Nephron (organoid): ENCODE measurements at regions not wholly inside any gene's neighbourhood (a gene's known extent, or its start where the extent isn't known, plus 50 kb on each side); places are given as distances from the start of the nearest gene placed in this dataset.

ENCODE experiments used
- H3K27ac Mint-ChIP-seq, 3 experiments: 2 replicates each; pipeline ENCODE4 v1.8.0; 2020; ENCODE audit warnings: mixed read lengths in 3 of 3, mild to moderate bottlenecking in 2 of 3, moderate library complexity in 1 of 3
- H3K27me3 Mint-ChIP-seq: 2 replicates; pipeline ENCODE4 v1.8.0; 2021; ENCODE audit warnings: low read depth, mild to moderate bottlenecking, moderate library complexity, mixed read lengths
- H3K36me3 Mint-ChIP-seq: 2 replicates; pipeline ENCODE4 v1.8.0; 2020; ENCODE audit warnings: low read depth, mixed read lengths
- H3K4me1 Mint-ChIP-seq: 2 replicates; pipeline ENCODE4 v1.8.0; 2020; ENCODE audit warnings: mixed read lengths
- H3K4me3 Mint-ChIP-seq, 3 experiments: 2 replicates each; pipeline ENCODE4 v1.8.0; 2020; ENCODE audit warnings: mild to moderate bottlenecking in 3 of 3, mixed read lengths in 3 of 3, moderate library complexity in 2 of 3
- H3K9me3 Mint-ChIP-seq: 2 replicates; pipeline ENCODE4 v1.8.0; 2020; ENCODE audit warnings: mixed read lengths
- CTCF ChIP-seq, 3 experiments: fragments of 200-600 bp; sonication (generic); IDR thresholded peaks; one replicate each; pipeline ENCODE4 v1.5.0; 2021; ENCODE audit warnings: antibody characterized with exemption in 3 of 3; ENCODE audit not compliant: unreplicated experiment in 3 of 3

- TF ChIP-seq CTCF (IDR thresholded peaks at IDR 0.05; ENCODE audit: unreplicated experiment in 3 of 3), result no peak
- Mint-ChIP-seq H3K36me3 (no peaks in the 10 kb centered on the region), H3K4me3 (no peak overlapping the region), H3K27me3 (no peaks in the 10 kb centered on the region), H3K4me1 (peaks cover 32% of the 10 kb centered on the region), H3K9me3 (no peaks in the 10 kb centered on the region), H3K27ac (peak overlapping the region in 1 of 3 experiments; percentile 18)
Observed at GRCh38 chr1:78830321-78830720, 176.2 kb downstream of the ADGRL4 start.

DNA sequence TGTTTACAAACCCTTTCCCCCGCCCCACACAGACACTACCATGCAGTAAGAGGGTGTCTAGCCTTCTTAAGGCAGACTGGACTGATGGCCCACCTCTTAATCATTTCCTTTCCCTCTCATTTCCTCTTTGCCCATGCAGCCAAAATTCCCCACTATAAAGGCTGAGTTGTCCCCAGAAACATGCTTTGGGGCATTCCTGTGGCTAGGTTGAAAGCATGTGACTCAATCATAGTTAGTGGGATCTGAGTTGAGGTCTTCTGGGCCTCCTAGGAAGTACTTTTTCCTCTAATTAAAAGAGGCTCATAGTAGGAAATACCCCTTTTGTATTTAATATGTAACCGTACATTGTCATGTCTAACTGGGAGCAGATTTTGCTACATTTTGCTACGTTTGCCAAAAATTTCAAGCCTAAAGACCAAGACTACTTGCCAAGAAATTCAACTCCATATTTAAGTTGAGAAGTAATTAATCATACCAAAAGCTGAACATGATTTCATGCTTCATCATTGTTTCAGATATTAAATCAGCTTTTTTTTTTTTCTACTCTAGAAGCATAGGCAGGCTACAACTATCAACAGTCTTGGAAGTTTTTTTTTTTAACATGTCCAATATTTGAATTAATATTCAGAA, 174.7 kb downstream of the ADGRL4 start:
- H3K9me3 Mint-ChIP-seq, result no peaks in the 10 kb centered on the region
- H3K27ac Mint-ChIP-seq, result peak overlapping the region in 2 of 3 experiments; percentile 61 to 72
- no peak overlapping the region for H3K4me3 Mint-ChIP-seq
- no peaks in the 10 kb centered on the region for H3K36me3 Mint-ChIP-seq
- H3K27me3 Mint-ChIP-seq, result no peaks in the 10 kb centered on the region
- no peak for TF ChIP-seq CTCF (IDR thresholded peaks at IDR 0.05; ENCODE audit: unreplicated experiment in 3 of 3)
- H3K4me1 Mint-ChIP-seq, result peaks cover 32% of the 10 kb centered on the region

GRCh38 chr1:78833491-78833890, 173.0 kb downstream of the ADGRL4 start:
- peak overlapping the region; percentile 36 to 67 (median 51) for H3K27ac Mint-ChIP-seq
- H3K27me3 Mint-ChIP-seq, result no peaks in the 10 kb centered on the region
- no peaks in the 10 kb centered on the region for H3K36me3 Mint-ChIP-seq
- no peak overlapping the region for H3K4me3 Mint-ChIP-seq
- H3K4me1 Mint-ChIP-seq, result peaks cover 32% of the 10 kb centered on the region
- TF ChIP-seq CTCF (IDR thresholded peaks at IDR 0.05; ENCODE audit: unreplicated experiment in 3 of 3), result no peak
- no peaks in the 10 kb centered on the region for H3K9me3 Mint-ChIP-seq

- no peak overlapping the region for H3K27ac Mint-ChIP-seq
- H3K4me3 Mint-ChIP-seq, result no peak overlapping the region
- H3K9me3 Mint-ChIP-seq, result no peaks in the 10 kb centered on the region
- no peak for TF ChIP-seq CTCF (IDR thresholded peaks at IDR 0.05; ENCODE audit: unreplicated experiment in 3 of 3)
- no peaks in the 10 kb centered on the region for H3K27me3 Mint-ChIP-seq
- H3K36me3 Mint-ChIP-seq, result no peaks in the 10 kb centered on the region
- H3K4me1 Mint-ChIP-seq, result peaks cover 32% of the 10 kb centered on the region
Observed at GRCh38 chr1:78834201-78834741, 172.3 kb downstream of the ADGRL4 start.

- no peaks in the 10 kb centered on the region for H3K27me3 Mint-ChIP-seq
- TF ChIP-seq CTCF (IDR thresholded peaks at IDR 0.05; ENCODE audit: unreplicated experiment in 3 of 3), result no peak
- H3K9me3 Mint-ChIP-seq, result no peaks in the 10 kb centered on the region
- H3K36me3 Mint-ChIP-seq, result no peaks in the 10 kb centered on the region
- no peak overlapping the region for H3K27ac Mint-ChIP-seq
- H3K4me3 Mint-ChIP-seq, result no peak overlapping the region
- peaks cover 43% of the 10 kb centered on the region for H3K4me1 Mint-ChIP-seq
Observed at GRCh38 chr1:78836726-78837125, 169.8 kb downstream of the ADGRL4 start.

DNA sequence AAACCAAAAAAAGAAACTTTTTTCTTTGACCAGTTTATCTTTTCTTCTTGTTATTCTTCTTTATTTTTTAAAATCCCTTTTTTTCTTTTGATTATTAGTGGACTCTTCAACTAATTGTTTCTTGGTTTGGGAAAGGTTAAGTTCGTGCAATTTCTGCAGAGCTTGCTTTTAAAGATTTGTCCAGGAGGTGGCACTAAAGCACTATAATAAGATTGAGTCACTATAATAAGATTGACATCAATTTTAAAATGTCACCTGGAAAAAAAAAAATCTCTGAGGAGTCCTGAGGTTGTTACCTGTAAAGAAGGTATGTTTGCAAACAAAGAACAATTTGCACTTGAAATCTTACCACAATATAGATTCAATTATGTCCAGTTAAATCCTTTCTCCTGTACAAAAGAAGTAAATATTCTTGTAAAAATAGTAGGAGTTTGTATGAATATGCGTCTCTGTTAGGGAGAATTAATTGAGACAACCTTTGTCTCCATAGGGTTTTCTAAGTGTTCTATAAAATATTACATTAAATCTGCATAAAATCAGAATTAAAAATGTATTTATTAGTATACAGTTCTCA, 166.7 kb downstream of the ADGRL4 start:
- peaks cover under 1% of the 10 kb centered on the region for H3K36me3 Mint-ChIP-seq
- H3K4me3 Mint-ChIP-seq, result no peak overlapping the region
- TF ChIP-seq CTCF (IDR thresholded peaks at IDR 0.05; ENCODE audit: unreplicated experiment in 3 of 3), result peak; percentile 75 to 85 (median 78)
- H3K27ac Mint-ChIP-seq, result peak overlapping the region in 2 of 3 experiments; percentile 17 to 26
- peaks cover under 1% of the 10 kb centered on the region for H3K9me3 Mint-ChIP-seq
- H3K4me1 Mint-ChIP-seq, result peaks cover 43% of the 10 kb centered on the region
- no peaks in the 10 kb centered on the region for H3K27me3 Mint-ChIP-seq
